ENCODE measurements at regions not wholly inside any gene's neighbourhood (a gene's known extent, or its start where the extent isn't known, plus 50 kb on each side); places are given as distances from the start of the nearest gene placed in this dataset.

DNA sequence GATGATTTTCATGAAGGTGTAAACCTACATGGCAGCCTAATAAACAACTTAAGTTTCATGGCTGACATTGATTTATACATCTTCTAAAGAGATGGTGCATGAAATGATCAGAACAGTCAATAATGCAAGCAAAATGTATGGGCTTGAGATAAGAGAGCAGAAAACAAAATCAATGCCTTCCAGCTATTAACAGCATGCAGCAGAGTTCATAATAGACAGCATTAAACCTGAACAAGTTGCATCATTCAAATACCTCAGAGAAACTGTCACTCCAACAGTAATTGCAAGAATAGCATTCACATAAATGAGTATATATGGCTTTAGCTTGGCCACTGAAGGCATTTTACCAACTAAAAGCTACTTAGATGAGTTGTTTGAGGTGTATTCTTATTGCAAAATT, 319.6 kb upstream of the ARID1B start:
- TF ChIP-seq, protein P1, sequence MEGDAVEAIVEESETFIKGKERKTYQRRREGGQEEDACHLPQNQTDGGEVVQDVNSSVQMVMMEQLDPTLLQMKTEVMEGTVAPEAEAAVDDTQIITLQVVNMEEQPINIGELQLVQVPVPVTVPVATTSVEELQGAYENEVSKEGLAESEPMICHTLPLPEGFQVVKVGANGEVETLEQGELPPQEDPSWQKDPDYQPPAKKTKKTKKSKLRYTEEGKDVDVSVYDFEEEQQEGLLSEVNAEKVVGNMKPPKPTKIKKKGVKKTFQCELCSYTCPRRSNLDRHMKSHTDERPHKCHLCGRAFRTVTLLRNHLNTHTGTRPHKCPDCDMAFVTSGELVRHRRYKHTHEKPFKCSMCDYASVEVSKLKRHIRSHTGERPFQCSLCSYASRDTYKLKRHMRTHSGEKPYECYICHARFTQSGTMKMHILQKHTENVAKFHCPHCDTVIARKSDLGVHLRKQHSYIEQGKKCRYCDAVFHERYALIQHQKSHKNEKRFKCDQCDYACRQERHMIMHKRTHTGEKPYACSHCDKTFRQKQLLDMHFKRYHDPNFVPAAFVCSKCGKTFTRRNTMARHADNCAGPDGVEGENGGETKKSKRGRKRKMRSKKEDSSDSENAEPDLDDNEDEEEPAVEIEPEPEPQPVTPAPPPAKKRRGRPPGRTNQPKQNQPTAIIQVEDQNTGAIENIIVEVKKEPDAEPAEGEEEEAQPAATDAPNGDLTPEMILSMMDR (conservative IDR thresholded peaks at IDR 0.05 in 1 of 2, IDR thresholded peaks at IDR 0.05 in 1 of 2; ENCODE audit: extremely low read depth in 1 of 2, insufficient read depth in 1 of 2, low read depth in 1 of 2, low read length in 2 of 2) = no peak
- TF ChIP-seq EZH2 (IDR thresholded peaks at IDR 0.05; ENCODE audit: borderline replicate concordance, low read length) = no peak

Measured in mammary epithelial cell (primary cell).